CD1c-positive myeloid dendritic cell (primary cell): ENCODE measurements at regions not wholly inside any gene's neighbourhood (a gene's known extent, or its start where the extent isn't known, plus 50 kb on each side); places are given as distances from the start of the nearest gene placed in this dataset.
A peak's percentile ranks its signal among the peaks of the same experiment; 100 is the strongest.

Experiments
- DNase-seq: peaks from one replicate; pipeline ENCODE4 v3.0.0-alpha.2; 2016; ENCODE audit errors: extremely low spot score

DNA sequence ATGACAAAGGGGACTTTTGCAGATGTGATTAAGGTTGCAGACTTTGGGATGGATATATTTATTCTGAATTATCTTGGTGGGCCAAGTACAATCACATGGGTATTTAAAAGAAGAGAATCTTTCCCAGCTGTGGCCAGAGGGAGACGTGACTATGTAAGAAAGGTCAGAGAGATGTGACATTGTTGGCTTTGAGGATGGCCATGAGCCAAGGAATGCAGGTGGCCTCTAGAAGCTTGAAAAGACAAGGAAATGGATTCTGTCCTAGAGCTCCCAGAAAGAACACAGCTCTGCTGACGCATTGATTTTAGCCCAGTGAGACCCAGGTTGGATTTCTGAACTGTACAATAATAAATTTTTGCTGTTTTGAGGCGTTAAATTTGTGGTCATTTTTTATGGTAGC, 616.0 kb upstream of the TBL1XR1 start:
- DNase-seq: no peak

DNA sequence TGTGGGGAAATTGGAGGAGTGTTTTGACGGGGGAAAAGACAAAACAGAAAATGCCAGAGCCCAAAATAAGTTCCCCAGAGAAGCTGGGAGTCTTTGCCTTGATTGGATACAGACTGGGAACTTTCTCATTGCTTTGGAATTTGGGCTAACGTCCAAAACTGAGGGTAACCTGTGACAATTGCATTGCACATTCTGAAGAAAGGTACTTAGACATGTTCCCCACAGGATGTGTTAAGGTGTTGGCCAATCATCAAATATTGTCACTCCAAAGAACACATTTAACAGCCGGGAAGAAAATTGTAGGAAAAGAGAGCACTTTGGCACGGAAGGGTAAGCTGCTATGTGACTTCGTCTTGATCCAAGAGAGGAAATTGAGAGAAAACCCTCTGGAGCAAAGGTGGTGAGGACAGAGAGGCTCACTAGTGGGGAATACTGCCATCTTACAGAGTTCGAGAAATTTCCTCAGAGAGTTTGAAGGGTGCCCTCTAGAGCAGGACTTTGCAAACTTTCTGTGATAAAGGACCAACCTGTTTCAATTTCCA, 619.5 kb upstream of the TBL1XR1 start:
- no peak for DNase-seq

DNA sequence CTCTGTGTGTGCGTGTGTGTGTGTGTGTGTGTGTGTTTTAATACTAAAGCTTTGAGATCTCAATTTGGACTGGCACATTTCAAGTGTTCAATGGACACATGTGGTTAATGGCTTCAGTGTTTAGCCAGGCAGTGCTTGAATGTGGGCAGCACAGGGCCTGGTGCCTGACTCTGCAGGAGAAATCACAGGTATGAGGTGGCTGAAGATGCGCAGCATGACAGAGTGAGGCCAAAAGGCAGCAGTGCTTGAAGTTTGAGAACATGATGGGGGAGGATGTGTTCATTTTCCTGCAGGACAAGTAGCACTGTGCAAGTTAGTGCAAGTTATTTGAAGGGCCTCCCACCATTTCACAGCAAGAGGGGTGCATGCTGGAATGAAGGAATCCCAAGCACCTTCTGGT, 620.5 kb upstream of the TBL1XR1 start:
- no peak for DNase-seq

DNA sequence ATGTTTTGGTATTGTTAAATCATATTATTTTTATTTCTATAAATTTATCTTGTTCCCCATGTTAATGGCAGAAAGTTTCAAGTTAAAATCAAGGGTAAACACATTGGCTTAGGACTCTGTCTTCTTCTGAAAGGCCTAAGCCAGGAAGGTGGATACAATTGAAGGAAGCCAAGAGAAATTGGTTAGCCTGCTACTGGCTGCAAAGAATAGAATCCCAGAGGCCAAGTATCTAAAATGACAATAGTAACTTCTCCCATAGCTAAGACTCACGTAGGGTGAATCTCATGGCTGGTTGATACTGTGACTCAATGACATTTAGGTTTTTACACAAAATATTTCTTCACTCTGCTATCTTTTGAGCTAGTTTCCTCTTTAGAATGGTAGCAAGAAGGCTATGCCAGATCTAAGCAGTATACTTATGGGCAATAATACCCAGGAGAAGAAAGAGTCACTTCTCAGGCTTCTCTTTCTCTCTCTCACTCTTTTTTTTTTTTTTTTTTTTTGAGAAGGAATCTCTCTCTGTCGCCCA, 621.5 kb upstream of the TBL1XR1 start:
- DNase-seq: no peak

DNA sequence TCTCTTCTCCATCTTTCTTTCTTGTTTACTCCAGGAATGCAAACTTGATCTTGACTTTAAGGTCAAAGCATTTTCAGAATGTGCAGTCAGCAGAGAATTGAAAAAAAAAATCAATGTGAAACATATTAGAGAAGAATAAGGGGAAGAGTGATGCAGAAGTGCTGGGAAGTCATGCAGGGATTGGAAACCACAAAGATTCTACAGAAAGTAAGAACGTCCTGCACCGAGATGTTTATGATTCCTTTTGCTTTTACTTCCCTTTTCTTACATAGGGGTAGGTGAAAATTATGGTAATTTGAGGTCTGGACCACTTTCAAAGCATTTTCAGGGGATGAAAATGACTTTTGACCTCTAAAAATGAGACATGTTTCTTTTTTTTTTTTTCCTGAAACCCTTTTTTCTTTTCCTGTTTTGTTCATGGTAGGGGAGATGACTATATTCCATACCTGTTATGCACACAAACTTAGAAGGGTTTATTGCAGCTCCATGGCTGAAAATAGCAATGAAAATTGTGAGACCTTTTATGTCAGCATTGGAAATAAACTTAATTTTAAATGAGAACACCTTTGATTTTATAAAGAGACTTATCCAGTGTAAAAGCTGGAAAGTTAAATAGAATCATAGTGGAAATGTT, 623.5 kb upstream of the TBL1XR1 start:
- peak; percentile 55 for DNase-seq

DNA sequence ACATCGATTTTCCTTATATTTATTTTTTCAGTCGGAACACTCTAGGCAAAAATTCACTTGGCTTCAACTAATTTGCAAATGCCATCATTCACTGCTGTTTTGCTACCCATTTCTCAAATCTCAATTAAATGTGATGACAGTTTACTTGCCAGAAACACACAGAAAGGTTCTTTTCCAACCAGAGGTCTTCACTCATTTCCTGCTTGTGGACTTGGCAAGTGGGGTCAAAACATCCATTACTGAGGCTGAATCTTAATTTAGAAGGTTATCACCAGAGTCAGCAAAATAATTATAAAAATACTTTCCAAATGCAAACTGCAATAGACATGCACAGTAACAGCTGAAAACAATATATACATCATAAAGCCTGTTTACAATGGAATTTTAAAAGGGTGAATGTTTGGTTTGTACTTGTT, 625.4 kb upstream of the TBL1XR1 start:
- DNase-seq: no peak

DNA sequence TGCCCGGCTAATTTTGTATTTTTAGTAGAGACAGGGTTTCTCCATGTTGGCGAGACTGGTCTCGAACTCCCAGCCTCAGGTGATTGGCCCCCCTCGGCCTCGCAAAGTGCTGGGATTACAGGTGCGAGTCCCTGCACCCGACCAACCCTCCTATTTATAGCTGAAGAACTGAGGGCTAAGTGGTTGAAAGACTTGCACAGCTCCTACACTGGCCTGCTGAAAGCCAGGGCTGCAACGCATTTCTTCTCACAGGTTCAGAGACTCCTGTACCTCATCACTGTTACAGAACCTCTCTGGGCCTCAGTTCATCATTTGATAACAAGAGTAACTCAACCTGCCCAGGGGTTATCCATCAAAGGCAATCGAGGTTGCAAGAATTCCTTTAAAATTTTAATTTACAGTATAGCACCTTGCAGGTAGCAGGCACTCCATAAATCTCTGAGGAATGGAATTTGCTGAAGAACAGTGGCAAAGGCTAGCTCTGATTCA, 626.5 kb upstream of the TBL1XR1 start:
- no peak for DNase-seq

DNA sequence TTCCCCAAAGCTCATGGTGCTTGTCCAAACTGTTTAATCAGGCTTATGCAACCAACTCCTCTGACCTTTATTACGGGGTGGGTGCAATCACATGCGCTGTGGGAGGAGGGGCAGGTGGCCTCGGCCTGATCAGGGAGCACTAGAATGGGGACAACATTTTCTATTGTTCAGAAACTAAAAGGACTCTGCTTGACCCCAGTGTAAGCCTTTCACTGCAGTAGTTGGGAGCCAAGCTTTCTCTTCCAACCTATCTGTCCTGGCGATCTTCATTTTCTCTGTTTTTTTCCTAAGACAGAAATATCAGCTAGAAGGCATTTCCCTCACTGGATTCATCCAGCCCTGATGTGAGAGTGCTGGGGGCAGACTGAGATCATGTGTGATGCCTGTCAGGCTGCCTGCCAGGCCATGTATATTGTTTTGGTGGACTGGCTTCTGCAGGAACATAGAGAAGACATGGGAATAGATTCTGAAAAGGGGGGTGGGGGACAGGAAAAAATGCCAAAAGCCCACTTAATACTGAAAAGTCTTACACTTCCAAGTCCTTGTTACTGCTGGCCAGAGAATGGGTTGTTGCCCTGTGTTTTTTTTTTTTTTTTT, 627.0 kb upstream of the TBL1XR1 start:
- DNase-seq: no peak

DNA sequence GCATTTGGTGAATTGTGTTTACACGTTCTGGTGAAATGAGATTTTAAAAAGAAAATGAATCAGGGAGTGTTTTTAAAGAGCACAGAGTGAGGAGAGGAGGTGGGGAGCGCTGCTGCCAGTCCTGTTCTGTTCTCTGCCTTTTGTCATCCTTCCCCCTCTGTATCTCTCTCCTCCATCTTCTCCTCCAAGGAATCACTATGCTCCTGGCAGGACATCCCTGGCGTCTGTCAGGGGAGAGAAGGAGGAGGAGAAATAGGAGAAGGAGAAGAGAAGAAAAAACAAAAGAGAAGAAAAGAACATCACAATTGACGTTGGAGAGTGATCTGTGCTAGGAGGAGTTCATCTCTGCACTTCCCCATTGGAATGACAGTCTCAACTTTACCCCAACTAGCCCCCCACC, 627.6 kb upstream of the TBL1XR1 start:
- DNase-seq: no peak

DNA sequence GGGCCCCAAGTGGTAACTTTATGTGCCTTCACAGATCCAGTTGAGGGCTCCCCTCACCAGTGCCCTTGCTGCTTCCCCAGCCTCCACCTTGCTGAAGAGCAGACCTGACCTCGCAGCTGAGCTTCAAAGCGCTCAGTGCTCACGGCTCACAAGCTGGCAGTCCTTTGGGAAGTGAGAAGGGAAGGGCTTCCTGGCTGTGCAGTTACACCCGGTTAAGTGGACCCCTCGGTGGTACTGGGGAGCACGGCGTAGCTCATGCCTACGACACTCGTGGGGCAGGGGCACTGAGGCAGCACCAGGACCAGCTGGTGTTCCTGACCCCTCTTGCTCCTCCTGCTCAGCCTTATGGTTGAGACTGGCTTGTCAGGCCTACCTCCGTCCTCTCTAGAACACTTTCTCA, 629.0 kb upstream of the TBL1XR1 start:
- DNase-seq: no peak

DNA sequence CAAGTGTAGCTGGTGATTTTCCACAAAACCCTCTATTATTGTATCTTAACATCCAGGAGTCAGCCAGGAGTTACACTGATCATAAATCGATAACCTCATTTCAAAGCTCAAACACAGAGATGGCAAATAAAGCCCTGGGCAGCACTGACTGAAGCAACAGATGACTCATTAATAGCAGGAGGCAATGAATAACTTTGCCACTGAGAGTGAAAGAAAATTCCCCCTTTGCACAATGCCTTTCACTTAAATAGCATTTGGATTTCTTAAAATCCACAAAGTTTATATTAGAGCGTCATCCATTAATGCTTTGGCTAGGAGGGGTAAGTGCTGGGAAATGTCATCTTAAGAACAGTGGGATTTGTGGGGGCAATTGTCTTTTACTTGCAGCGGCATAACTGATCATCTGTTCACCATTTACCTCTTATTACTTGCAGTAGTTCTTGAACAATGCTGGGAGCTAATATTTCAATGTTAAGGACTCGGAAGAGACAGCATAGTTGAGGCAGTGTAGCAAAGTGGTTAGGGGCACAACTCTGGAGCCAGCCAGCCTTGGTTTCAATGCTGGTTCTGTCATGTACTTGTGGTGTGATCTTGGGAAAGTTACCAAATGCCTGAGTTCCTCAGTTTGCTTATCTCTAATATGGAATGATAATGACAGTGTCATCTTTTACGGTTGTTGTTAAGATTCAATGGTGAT, 630.4 kb upstream of the TBL1XR1 start:
- no peak for DNase-seq

DNA sequence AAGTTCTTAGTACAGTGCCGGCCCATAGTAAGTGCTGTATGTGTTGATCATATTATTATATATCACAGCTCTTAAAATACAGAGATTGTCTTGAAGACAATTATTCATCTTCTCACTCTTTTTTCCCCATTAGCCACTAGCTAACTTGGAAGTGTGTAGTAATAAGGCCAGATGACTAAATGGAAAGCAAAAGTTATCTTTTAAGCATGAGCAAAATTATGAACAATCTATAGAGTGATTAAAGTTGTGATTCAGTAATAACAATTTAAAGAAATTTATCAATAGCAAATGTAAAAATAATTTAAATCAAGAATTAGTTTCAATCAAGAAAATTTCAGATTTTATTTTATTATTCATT, 630.9 kb upstream of the TBL1XR1 start:
- no peak for DNase-seq

DNA sequence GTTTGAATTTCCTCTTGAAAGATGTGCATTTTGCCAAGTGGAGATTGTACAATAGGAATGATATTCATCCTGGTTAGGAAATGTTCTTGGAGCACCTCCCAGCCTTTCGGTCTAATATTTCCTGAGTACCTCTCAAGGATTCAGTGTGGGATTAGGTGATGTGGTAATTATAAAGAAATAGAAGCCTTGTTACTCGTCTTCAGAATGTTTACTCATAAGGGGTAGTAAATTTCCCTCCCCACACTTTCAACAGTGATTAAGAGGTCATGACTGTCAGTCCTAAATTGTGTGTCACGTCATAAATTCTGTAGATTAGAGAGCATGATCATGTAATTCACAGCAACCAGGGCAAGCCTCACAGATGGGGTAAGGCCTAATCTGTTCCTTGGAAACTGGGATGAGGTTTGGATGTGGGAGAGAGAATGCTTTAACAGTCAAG, 633.1 kb upstream of the TBL1XR1 start:
- no peak for DNase-seq

DNA sequence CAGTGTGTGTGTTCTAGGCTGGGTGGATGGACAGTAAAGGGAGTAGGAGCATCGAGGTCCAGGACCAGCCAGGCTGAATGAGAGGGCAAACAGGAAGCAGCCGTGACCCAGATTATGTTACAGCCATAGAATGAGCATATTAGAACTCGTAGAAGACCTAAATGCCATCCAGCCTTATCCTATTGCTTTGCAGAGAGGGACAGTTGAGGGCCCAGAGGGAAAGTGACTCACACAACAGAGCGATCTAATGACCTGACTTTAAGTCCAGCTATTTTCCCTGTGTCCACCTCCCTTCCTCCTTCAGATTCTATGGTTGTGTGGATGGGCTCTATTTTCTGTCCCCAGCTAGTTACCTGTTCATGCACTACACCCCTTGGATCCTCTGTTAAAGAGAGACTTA, 634.1 kb upstream of the TBL1XR1 start:
- no peak for DNase-seq

DNA sequence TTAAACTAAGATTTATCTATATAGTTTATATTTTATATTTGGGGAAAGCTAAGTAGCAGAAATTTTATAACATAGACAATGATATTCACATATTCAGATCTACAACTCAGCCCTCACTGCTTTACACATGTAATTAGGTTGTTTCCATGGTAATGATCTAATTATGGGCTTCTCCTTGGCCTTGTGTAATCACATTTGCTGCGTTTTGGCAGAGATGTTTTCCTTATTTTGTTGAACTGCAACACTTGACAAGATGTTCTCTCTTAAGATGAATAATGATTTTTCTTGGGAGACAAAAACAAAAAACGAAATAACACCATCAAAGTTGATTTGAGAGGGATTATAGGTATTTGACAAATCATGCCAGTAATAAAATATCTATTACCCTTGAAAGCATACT, 635.6 kb upstream of the TBL1XR1 start:
- no peak for DNase-seq

DNA sequence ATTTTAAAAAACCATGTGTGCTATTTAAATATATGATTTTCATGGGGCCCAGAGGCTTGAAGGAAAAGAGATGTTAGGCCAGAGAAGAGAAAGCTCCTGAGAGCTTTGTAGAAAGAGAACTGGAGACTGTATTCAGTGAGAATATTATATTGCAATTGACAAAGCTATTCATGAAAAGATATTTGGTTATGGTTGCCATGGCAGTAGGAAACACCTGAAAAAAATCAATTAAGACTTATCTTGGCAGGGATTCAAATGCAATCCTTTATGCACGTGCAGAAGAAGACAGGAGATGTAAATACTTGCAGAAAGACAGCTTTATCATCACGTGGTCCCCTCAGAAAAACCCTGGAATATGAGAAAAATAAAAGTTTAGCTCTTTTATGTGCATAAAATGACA, 636.0 kb upstream of the TBL1XR1 start:
- no peak for DNase-seq

DNA sequence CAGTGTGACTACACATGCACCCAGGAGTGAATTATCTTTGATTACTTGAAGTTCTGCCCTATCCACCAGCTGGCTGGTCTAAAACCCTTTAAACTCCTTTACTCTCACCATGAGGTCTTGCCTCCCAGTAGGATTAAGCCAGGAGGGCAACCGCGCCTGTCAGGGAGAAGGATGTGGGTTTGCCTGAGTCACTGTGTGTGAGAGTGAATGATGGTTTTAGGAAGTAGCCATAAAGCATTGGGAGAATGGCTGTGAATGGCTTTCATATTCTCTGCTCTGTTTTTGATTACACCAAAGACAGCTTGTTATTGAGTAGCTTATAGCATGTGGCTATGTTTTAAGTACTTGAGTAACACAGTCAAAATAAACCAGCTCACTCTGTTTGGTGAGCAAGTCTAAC, 637.7 kb upstream of the TBL1XR1 start:
- DNase-seq: peak; percentile 18

DNA sequence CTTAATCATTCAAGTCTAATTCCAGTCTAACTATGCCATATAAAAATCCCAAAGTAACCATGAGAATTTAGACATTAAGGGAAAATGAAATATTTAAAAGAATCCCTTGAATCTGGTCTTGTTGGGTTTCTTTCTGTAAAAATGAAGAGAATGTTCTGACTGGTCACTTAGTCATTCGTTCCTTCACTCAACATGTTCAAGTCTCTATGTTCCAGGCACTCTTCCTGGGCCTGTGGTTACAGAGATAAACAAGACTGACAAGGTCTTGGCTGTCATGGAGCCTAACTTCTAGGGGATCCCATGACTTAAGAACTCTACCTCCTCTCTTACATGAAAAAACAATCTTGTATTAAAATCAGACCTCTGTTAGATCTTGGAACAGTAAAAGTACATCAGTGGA, 638.6 kb upstream of the TBL1XR1 start:
- DNase-seq: no peak

DNA sequence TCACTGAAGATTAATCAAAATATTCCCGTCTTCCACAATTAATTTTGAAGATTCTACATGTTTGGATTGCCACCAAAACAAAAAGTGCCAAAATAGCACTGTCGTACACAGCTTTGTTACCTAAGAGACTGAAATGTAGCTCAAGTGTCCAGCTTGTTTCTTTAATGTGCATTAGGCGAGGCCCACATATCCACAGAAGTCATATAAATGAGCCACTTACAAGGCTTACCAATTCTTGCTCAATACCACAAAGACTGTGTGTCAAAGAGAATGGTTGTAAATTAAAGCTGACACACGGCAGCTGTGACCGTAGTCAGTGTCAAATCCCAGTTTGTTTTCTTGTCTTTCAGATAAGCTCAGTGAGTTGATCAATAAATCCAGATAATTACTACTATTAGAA, 639.4 kb upstream of the TBL1XR1 start:
- DNase-seq: no peak

DNA sequence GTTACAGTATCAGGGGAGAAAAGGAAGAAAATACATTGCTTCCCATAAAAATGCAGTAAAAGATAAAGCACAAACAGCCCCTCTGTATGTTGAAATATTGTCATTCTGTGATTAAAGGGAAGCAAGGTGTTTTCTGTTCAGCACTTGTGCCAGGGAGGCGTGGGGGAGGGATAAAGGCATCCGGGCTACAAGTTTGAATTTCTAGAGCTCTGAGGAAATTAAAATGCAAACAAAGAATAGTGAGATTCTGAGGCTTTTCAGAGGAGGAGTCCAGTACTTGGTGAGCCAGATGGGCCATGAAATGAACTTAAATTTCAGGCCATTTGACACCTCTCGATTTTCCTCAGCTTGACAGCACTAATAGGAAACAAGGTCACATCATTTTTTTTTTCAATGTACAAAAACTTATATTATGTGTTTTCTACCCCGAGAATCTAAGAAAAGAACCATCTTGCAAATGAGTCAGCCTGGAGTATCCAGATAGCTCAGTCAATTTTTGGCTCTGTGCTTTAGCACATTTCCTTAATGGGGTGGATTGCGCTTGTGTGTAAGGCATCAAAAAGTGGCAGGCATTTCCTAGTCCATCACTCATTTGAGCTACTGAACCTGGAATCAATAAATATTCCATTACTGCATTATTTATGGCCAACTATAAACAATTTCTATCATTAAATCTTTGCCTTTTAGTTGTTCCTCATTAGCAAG, 640.8 kb upstream of the TBL1XR1 start:
- no peak for DNase-seq

DNA sequence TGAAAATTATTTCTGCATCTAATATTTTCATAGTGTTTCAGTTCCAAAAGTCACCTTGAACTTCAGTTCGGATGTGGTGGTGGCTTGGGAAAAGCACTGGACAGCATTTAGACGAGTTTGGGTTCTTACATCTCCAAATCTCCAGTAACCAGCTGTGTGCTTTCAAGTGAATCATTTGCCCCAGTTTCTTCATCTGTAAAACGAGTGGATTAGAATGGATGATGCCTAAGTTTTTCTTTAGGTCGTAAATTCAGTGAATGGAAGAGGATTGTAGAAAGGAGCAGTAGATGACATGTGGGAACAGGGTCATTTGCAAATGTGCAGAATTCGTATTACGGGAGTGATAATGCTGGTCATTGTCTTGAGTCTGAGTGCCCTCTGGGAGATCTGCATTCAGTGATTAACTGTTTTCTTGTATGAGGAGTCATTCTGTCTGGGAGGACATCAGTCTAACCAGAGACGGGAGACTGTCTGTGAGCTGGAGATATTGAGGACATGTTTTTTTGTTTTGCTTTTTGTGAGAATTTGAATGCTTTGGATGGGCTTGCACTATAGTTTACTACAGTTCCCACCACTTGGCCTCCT, 641.6 kb upstream of the TBL1XR1 start:
- DNase-seq: no peak

DNA sequence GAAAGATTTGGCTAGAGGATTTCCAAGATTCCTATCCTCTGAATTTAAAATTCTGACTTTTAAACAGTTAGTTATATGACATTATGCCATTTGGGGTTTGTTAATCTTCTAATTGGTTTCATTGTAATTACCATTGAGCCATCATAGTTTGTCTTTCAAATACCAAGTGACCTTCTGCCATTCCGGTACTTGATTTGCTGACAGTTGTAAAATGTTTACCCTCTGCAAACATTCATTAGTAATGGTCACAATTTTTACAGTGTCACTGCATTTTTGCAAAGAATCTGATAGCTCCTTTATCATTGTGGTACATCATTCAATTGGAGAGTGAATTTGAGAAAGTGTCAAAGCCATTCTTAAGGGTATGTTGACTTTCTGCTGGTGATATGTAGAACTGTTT, 645.0 kb upstream of the TBL1XR1 start:
- no peak for DNase-seq
